ENCODE measurements at regions not wholly inside any gene's neighbourhood (a gene's known extent, or its start where the extent isn't known, plus 50 kb on each side); places are given as distances from the start of the nearest gene placed in this dataset.

- H3K36me3 ChIP-seq (ENCODE audit: control insufficient read depth in 1 of 2, insufficient read depth in 2 of 2, low read length in 2 of 2): no peaks in the 10 kb centered on the region
- H3K27ac ChIP-seq (ENCODE audit: low read depth, low read length): no peak overlapping the region
- DNase-seq (ENCODE audit: low read depth, low spot score) (no peak), ATAC-seq (no peak)
- TF ChIP-seq JUND (IDR thresholded peaks at IDR 0.05) (no peak), ELF1 (IDR thresholded peaks at IDR 0.05; ENCODE audit: borderline replicate concordance, low read depth) (no peak), EZH2 (IDR thresholded peaks at IDR 0.05) (no peak), CEBPB (IDR thresholded peaks at IDR 0.05; ENCODE audit: low read depth) (no peak), SRF (IDR thresholded peaks at IDR 0.05; ENCODE audit: low read depth) (no peak), EZH2phosphoT487 (IDR thresholded peaks at IDR 0.05; ENCODE audit: borderline replicate concordance) (no peak), RAD21 (IDR thresholded peaks at IDR 0.05; ENCODE audit: low read depth) (no peak), FOSL1 (IDR thresholded peaks at IDR 0.05; ENCODE audit: low read depth) (no peak), REST (IDR thresholded peaks at IDR 0.05; ENCODE audit: low read depth) (no peak), POLR2AphosphoS5 (IDR thresholded peaks at IDR 0.05; ENCODE audit: low read depth, low read length) (no peak), YY1 (IDR thresholded peaks at IDR 0.05; ENCODE audit: extremely low read depth, insufficient replicate concordance, low read depth, low read length) (no peak), TCF7L2 (IDR thresholded peaks at IDR 0.05; ENCODE audit: borderline replicate concordance, extremely low read depth, insufficient read depth, insufficient read length) (no peak), ATF3 (IDR thresholded peaks at IDR 0.05) (no peak), SIN3A (IDR thresholded peaks at IDR 0.05; ENCODE audit: low read depth) (no peak), POLR2A (IDR thresholded peaks at IDR 0.05; ENCODE audit: borderline replicate concordance, extremely low read depth, insufficient read depth, insufficient read length) (no peak), ZFX (IDR thresholded peaks at IDR 0.05) (no peak), CBX3 (IDR thresholded peaks at IDR 0.05; ENCODE audit: low read depth) (no peak)
- TF ChIP-seq, protein P1, sequence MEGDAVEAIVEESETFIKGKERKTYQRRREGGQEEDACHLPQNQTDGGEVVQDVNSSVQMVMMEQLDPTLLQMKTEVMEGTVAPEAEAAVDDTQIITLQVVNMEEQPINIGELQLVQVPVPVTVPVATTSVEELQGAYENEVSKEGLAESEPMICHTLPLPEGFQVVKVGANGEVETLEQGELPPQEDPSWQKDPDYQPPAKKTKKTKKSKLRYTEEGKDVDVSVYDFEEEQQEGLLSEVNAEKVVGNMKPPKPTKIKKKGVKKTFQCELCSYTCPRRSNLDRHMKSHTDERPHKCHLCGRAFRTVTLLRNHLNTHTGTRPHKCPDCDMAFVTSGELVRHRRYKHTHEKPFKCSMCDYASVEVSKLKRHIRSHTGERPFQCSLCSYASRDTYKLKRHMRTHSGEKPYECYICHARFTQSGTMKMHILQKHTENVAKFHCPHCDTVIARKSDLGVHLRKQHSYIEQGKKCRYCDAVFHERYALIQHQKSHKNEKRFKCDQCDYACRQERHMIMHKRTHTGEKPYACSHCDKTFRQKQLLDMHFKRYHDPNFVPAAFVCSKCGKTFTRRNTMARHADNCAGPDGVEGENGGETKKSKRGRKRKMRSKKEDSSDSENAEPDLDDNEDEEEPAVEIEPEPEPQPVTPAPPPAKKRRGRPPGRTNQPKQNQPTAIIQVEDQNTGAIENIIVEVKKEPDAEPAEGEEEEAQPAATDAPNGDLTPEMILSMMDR (IDR thresholded peaks at IDR 0.05 in 2 of 3, conservative IDR thresholded peaks at IDR 0.05 in 1 of 3; ENCODE audit: borderline replicate concordance in 1 of 3, insufficient read depth in 1 of 3, low read depth in 2 of 3, low read length in 2 of 3): no peak
- TF ChIP-seq, protein P2, sequence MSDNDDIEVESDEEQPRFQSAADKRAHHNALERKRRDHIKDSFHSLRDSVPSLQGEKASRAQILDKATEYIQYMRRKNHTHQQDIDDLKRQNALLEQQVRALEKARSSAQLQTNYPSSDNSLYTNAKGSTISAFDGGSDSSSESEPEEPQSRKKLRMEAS (IDR thresholded peaks at IDR 0.05): no peak
- no peak overlapping the region for H2AFZ ChIP-seq (ENCODE audit: low read depth, low read length, poor library complexity, severe bottlenecking)
- no peak overlapping the region for H3K9ac ChIP-seq (ENCODE audit: low read length)
- no peaks in the 10 kb centered on the region for H4K20me1 ChIP-seq (ENCODE audit: insufficient read depth)
- BruUV-seq (replicated peaks): no TSS peak
- POLR2A ChIA-PET: no interaction called here
- RAD21 ChIA-PET (ENCODE audit: low non-redundant PET in 1 of 2, low total read pairs in 2 of 2, uncharacterized antibody in 2 of 2, unreplicated experiment in 2 of 2): no interaction called here
- intact Hi-C loops (cut with micrococcal nuclease): no loop called here
- H3K4me3 ChIP-seq (replicated peaks in 1 of 2; ENCODE audit: low read depth in 1 of 2, low read length in 2 of 2): no peak overlapping the region
- H3K4me2 ChIP-seq (ENCODE audit: low read length): no peak overlapping the region
- H3K9me3 ChIP-seq (ENCODE audit: control insufficient read depth in 1 of 2, insufficient read depth in 1 of 2, low read depth in 1 of 2, low read length in 2 of 2): no peaks in the 10 kb centered on the region
- peaks cover 49% of the 10 kb centered on the region for H3K27me3 ChIP-seq (ENCODE audit: insufficient read depth, low read length)
- no peaks in the 10 kb centered on the region for H3K79me2 ChIP-seq (ENCODE audit: insufficient read depth, low read length)
- no peaks in the 10 kb centered on the region for H3K9me2 ChIP-seq (ENCODE audit: insufficient read depth)
- CTCF ChIA-PET: no interaction called here
- no peaks in the 10 kb centered on the region for H3K4me1 ChIP-seq (ENCODE audit: control insufficient read depth in 1 of 2, insufficient read depth in 2 of 2, low read length in 2 of 2)
Measured at GRCh38 chr7:25541877-25542276, 313.6 kb upstream of the NPVF start.

Data from HCT116 (cell line).